Superior temporal gyrus (tissue), 1 donor: ENCODE measurements at regions not wholly inside any gene's neighbourhood (a gene's known extent, or its start where the extent isn't known, plus 50 kb on each side); places are given as distances from the start of the nearest gene placed in this dataset.
"Not testable (repeated sequence)": the region's sequence is repeated elsewhere in the genome, so short reads cannot be mapped to it uniquely, and the experiment has no call there.

Experiments
- DNase-seq: peaks from one replicate; pipeline ENCODE4 v3.0.0-alpha.2; 2016; ENCODE audit errors: extremely low spot score

GRCh38 chr2:164024396-164024795 is 288.6 kb upstream of the FIGN start:
- no peak for DNase-seq

GRCh38 chr2:164023896-164024295 is 288.1 kb upstream of the FIGN start:
- no peak for DNase-seq

GRCh38 chr2:164015328-164016123 is 279.7 kb upstream of the FIGN start:
- peak; percentile 14 for DNase-seq

GRCh38 chr2:164014791-164015190 is 279.0 kb upstream of the FIGN start:
- no peak for DNase-seq

- DNase-seq, result peak; percentile 93
These were observed 278.4 kb upstream of the FIGN start for GRCh38 chr2:164014068-164014731.

- no peak for DNase-seq
These were observed 276.8 kb upstream of the FIGN start for GRCh38 chr2:164012581-164012980.

GRCh38 chr2:164009756-164010337 is 274.0 kb upstream of the FIGN start:
- DNase-seq, result peak; percentile 75

- DNase-seq, result no peak
These were observed 272.9 kb upstream of the FIGN start for GRCh38 chr2:164008752-164009151.

GRCh38 chr2:164006704-164007103 is 270.9 kb upstream of the FIGN start:
- DNase-seq, result no peak

- no peak for DNase-seq
These were observed 264.4 kb upstream of the FIGN start for GRCh38 chr2:164000176-164000575.

GRCh38 chr2:163997466-163997865 is 261.7 kb upstream of the FIGN start:
- no peak for DNase-seq

- no peak for DNase-seq
These were observed 254.7 kb upstream of the FIGN start for GRCh38 chr2:163990541-163990940.

GRCh38 chr2:163990101-163990500 is 254.3 kb upstream of the FIGN start:
- no peak for DNase-seq

GRCh38 chr2:163987175-163987940 is 251.6 kb upstream of the FIGN start:
- no peak for DNase-seq

- DNase-seq, result no peak
These were observed 249.2 kb upstream of the FIGN start for GRCh38 chr2:163984986-163985385.

GRCh38 chr2:163983911-163984310 is 248.1 kb upstream of the FIGN start:
- no peak for DNase-seq

GRCh38 chr2:163982938-163983337 is 247.1 kb upstream of the FIGN start:
- no peak for DNase-seq

- DNase-seq, result no peak
These were observed 239.0 kb upstream of the FIGN start for GRCh38 chr2:163974766-163975165.

GRCh38 chr2:163970058-163970813 is 234.4 kb upstream of the FIGN start:
- DNase-seq, result no peak

GRCh38 chr2:163964278-163964677 is 228.5 kb upstream of the FIGN start:
- not testable (repeated sequence) for DNase-seq

- no peak for DNase-seq
These were observed 217.6 kb upstream of the FIGN start for GRCh38 chr2:163953390-163953907.
